DMS114 treated with DMSO at 0.1 percent for 48 hours (cell line): ENCODE measurements at regions not wholly inside any gene's neighbourhood (a gene's known extent, or its start where the extent isn't known, plus 50 kb on each side); places are given as distances from the start of the nearest gene placed in this dataset.

ENCODE experiments used
- DNase-seq: peaks from one replicate; lab custom pipeline; 2025; ENCODE audit not compliant: unreplicated experiment; lab: John Stamatoyannopoulos, UW

GRCh38 chr1:192521734-192522133 is 53.8 kb upstream of the RGS1 start:
- no peak for DNase-seq

DNA sequence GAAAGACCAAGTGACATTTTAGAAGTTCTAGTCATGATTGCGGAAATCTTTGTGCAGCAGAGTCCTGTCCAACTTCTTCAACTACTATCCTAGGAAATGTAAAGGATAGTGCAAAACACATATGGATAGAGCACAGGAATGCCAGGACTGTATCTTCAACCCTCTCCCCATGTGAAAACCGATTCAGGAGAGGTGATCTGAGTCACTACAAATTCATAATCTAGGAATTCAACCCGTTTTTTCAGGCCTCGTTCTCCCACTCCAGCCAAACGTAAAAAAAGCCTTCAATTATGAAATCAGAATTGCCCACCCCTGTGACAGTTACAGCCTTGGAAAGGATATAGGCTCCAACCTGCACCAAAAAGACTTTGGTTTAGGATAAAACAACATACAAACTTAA is 52.9 kb upstream of the RGS1 start:
- no peak for DNase-seq

GRCh38 chr1:192524223-192524622 is 51.4 kb upstream of the RGS1 start:
- DNase-seq: no peak
